ENCODE measurements at regions not wholly inside any gene's neighbourhood (a gene's known extent, or its start where the extent isn't known, plus 50 kb on each side); places are given as distances from the start of the nearest gene placed in this dataset.

DNA sequence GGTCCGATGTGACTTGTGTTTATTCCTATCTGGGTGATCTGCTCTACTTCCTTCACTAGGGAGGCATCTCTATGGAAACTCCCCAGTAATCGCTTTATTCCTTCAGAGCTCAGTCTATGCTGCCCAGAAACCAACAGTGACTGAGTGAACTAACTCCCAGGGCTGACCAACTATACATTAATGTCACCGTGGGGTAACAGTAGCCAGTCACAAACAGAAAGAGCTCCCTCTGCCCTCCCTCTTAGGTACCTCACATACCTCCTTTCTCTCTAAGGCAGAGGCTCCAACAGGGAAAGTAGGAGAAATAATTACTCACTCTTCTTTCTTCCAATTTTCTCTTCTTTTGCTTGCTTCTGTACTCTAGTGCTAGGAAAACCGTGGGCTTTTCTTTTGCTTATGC lies 855.0 kb downstream of the REEP3 start:
- no peak for TF ChIP-seq POLR2A (IDR thresholded peaks at IDR 0.05; ENCODE audit: low read depth, low read length)
- TF ChIP-seq TAF1 (IDR thresholded peaks at IDR 0.05; ENCODE audit: borderline replicate concordance, low read depth, low read length), result no peak
- TF ChIP-seq POLR2AphosphoS5 (IDR thresholded peaks at IDR 0.05; ENCODE audit: low read depth, low read length), result no peak

Measured in GM12892 (cell line).